AG04449 (cell line): ENCODE measurements at regions not wholly inside any gene's neighbourhood (a gene's known extent, or its start where the extent isn't known, plus 50 kb on each side); places are given as distances from the start of the nearest gene placed in this dataset.

ENCODE experiments used
- CTCF ChIA-PET: fragments of 350-600 bp; formaldehyde crosslinking; extraction: SDS; loops from one replicate; lab custom pipeline; 2021; ENCODE audit warnings: antibody characterized with exemption; lab: Yijun Ruan, JAX
- POLR2A ChIA-PET: fragments of 400-600, 350-600 bp; formaldehyde crosslinking; extraction: SDS; loops from one replicate; lab custom pipeline; 2020; ENCODE audit warnings: antibody characterized with exemption, inconsistent platforms; lab: Yijun Ruan, JAX
- DNase-seq: peaks from one replicate; pipeline ENCODE4 v3.0.0-alpha.2; 2010; ENCODE audit warnings: low read depth, low spot score
- H3K4me3 ChIP-seq: 2 replicates; pipeline ENCODE4 v1.5.1; 2011; ENCODE audit warnings: low read depth, mild to moderate bottlenecking, control low read depth, low read length
- TF ChIP-seq, protein P1 (sequence below): IDR thresholded peaks from one replicate; pipeline ENCODE4 v1.5.1; 2011; ENCODE audit warnings: mild to moderate bottlenecking, moderate library complexity, low read length, control low read depth, inconsistent platforms; ENCODE audit not compliant: insufficient read depth; ENCODE audit errors: missing control alignments

DNA sequence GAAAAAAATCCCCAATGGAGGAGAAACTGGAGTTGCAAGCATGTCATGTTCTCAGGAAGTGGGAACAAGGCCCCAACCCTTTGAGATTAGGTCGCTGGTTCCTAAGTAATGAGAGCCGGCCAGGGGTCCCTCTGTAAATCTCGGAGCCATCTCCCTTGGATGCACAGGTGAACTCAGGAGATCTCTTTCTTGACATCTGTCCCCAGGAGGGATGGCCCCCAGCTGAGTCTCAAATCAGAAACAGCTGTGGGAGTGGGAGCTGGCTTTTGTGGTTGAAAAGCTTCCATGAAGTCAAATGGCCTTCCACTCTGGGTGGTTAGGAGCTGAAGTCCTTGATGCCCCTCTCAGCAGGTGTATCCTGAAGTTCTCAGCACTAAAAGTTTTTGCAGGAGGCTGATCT is 257.1 kb downstream of the BMP7 start:
- no peak for DNase-seq
- ChIA-PET CTCF (interaction anchor here (1.7 kb wide), 1 partner anchor 16 kb away, joined by 5 read pairs; no protein-coding TSS in a partner anchor), POLR2A (no interaction called here)
- H3K4me3 ChIP-seq = no peak overlapping the region
- TF ChIP-seq, protein P1, sequence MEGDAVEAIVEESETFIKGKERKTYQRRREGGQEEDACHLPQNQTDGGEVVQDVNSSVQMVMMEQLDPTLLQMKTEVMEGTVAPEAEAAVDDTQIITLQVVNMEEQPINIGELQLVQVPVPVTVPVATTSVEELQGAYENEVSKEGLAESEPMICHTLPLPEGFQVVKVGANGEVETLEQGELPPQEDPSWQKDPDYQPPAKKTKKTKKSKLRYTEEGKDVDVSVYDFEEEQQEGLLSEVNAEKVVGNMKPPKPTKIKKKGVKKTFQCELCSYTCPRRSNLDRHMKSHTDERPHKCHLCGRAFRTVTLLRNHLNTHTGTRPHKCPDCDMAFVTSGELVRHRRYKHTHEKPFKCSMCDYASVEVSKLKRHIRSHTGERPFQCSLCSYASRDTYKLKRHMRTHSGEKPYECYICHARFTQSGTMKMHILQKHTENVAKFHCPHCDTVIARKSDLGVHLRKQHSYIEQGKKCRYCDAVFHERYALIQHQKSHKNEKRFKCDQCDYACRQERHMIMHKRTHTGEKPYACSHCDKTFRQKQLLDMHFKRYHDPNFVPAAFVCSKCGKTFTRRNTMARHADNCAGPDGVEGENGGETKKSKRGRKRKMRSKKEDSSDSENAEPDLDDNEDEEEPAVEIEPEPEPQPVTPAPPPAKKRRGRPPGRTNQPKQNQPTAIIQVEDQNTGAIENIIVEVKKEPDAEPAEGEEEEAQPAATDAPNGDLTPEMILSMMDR = no peak

DNA sequence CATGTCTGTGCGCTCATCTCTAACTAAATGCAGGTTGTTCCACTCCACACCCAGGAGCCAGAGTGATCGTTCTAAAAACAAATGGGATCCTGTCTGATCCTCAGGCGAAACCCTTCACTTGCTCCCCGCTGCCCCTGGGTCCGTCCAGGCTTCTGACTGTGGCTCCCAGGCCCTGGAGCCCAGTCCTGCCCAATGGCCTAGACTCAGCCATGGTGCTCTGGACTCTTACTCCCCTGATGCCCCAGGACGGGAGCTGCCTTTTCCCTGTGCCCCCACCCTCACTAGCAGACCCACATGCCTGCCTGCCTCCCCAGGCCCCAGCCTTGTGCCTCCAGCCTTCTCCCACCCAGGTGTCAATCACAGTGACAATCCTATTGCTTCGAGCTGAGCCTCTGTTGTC is 256.7 kb downstream of the BMP7 start:
- ChIA-PET POLR2A (no interaction called here), CTCF (no interaction called here)
- no peak for DNase-seq
- no peak overlapping the region for H3K4me3 ChIP-seq
- TF ChIP-seq, protein P1 = no peak

DNA sequence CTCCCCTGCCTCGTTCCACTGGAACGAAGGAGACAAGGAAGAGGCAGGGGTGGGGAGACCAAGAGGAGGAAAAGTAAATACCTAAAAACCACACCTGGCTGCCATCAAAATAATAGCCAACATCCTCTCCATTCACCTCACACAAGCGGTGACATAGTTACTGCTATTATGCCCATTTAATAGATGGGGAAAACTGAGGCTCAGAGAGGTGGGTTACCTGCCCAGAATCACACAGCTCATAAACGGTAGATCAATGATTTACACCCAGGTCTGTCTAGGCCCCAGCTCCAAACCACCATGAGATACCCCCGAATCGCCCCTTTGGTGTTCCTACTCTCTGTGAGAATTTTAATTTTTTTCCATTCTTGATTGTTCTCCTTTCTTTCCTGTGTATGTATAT is 253.8 kb downstream of the BMP7 start:
- POLR2A ChIA-PET = no interaction called here
- TF ChIP-seq, protein P1 = no peak
- CTCF ChIA-PET = interaction anchor here (0.8 kb wide), 1 partner anchor 30 kb away, joined by 3 read pairs; no protein-coding TSS in a partner anchor
- DNase-seq = no peak
- H3K4me3 ChIP-seq = no peak overlapping the region

DNA sequence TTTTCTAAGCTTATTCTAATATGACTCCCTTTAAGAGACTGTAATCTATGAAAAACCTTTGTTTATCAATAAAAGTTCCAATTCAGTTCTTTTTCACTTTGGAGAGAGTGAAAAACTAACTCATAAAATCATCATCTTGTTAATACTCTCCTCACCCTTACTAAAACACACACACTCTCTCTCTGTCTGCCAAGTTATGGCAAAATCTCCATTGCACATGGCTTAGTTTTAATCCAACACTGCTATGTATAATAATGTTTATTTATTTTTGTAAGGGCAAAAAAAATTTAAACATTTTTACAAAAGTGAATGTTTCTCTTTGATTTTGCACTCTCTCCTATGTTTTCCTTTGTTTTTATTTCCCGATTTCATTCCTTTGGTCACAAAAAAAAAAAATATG is 253.2 kb downstream of the BMP7 start:
- ChIA-PET CTCF (interaction anchor here (0.8 kb wide), 1 partner anchor 29 kb away, joined by 3 read pairs; no protein-coding TSS in a partner anchor), POLR2A (no interaction called here)
- no peak for DNase-seq
- TF ChIP-seq, protein P1 = no peak
- H3K4me3 ChIP-seq = no peak overlapping the region

DNA sequence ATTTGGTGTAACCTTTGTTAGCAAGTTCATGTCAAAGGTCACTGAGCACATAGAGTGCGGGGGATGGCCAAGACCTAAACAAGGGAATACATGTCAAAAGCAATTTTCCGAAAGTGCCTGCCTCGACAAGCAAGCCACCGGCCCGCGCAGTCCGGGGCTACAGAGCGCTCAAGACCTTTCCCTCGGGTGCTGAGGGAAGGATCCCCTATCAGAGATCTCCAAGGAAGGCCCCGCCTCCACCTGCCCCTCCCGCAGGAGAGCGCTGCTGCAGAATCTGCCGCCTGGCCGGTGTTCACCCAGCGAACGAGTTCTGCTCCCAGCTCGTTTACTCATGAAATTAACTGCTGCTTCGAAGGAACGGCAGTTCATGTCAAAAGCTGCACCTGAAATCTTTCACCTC is 252.7 kb downstream of the BMP7 start:
- no peak for DNase-seq
- ChIA-PET POLR2A (no interaction called here), CTCF (interaction anchor here (1.3 kb wide), 1 partner anchor 11 kb away, joined by 3 read pairs; no protein-coding TSS in a partner anchor)
- TF ChIP-seq, protein P1 = no peak
- no peak overlapping the region for H3K4me3 ChIP-seq

DNA sequence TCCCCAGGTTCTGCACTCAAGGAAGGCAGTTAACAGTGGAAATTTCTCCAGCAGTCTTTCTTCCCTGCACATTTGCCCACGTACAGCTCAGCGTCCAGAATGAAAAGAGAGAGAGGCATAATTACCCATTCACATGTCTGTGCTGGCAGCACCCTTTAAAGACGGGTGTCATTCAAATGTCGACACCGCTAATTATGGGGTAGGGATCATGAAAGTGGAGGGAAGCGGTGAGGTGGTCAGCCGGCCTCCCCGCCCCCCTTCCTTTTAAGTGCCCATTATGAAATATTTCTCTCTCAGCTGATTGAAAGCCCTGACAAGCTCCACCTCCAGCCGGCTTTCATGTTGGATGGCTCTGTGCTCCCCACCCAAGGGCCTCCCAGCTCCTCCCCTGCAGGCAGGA is 246.1 kb downstream of the BMP7 start:
- DNase-seq = no peak
- TF ChIP-seq, protein P1 = no peak
- ChIA-PET CTCF (interaction anchor here (1.0 kb wide), 1 partner anchor 16 kb away, joined by 3 read pairs; no protein-coding TSS in a partner anchor), POLR2A (no interaction called here)
- H3K4me3 ChIP-seq = no peak overlapping the region
